ENCODE measurements at regions not wholly inside any gene's neighbourhood (a gene's known extent, or its start where the extent isn't known, plus 50 kb on each side); places are given as distances from the start of the nearest gene placed in this dataset.
"Not testable (repeated sequence)": the region's sequence is repeated elsewhere in the genome, so short reads cannot be mapped to it uniquely, and the experiment has no call there.

- DNase-seq = no peak
These were observed 1646.0 kb downstream of the PCDH9 start for GRCh38 chr13:65584126-65584525.

DNA sequence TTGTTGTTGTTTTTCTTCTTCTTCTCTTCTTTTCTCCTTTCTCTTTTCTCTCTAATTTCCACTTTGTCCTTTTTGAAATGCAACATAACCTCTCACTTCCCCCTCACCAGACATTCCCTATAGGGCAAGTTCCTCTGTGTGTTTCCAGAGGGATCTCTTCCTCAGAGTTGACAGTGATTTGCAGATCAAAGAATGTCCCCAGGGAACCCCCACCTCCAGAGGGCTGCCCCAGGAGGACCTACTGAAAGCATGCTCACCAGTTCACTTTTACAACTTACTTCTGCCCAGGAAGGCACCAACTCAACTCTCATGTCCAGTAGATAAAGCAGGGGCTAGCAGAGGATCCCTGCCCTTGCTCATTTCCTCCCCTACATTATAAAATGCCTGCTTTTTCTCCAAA, 1648.0 kb downstream of the PCDH9 start:
- DNase-seq = no peak

DNA sequence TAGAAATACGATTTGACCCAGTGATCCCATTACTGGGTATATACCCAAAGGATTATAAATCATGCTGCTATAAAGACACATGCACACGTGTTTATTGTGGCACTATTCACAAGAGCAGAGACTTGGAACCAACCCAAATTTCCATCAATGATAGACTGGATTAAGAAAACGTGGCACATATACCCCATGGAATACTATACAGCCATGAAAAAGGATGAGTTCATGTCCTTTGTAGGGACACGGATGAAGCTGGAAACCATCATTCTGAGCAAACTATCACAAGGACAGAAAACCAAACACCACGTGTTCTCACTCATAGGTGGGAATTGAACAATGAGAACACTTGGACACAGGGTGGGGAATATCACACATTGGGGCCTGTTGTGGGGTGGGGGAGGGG, 1665.6 kb downstream of the PCDH9 start:
- not testable (repeated sequence) for DNase-seq

DNA sequence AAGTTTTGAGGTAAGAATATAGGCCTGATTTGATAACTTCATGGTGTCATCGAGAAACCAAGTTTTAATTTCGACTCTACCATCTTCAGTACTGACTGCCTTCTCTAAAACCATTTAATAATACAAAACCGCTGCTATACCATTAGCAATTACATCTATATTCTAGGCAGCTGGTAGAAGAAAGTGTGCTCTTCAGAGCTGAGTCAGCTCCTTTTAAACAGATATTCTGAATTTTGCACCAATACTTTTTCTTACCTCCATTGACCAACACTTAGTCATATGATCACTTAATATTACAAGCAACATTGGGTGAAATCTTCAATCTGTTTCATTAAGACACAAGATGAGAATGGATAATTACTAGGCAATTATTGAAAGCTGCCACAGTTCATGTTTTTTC, 1667.8 kb downstream of the PCDH9 start:
- no peak for DNase-seq

GRCh38 chr13:65560936-65561335, 1669.2 kb downstream of the PCDH9 start:
- no peak for DNase-seq

DNA sequence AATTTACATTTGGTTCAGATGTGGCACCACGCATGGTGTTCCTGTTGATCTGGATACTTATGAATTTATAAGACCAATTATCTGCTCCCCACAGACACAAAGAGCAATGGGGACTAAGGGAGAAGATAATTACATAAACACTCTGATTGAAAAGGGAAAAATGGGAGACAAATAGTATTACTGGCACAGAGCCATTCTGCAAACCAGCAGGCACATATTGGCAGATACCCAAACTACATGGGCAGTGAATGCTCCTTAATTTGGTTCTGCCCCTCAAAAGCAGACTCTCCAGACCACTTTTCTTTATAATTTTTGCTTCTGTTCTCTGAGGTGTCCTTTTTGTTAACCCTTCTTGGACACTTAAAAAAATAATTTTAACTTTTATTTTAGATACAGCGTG, 1674.2 kb downstream of the PCDH9 start:
- DNase-seq = no peak

GRCh38 chr13:65553096-65553727, 1676.9 kb downstream of the PCDH9 start:
- DNase-seq = no peak

- DNase-seq = no peak
These were observed 1678.9 kb downstream of the PCDH9 start for GRCh38 chr13:65551208-65551607.

- no peak for DNase-seq
These were observed 1690.0 kb downstream of the PCDH9 start for GRCh38 chr13:65540175-65540574.

- no peak for DNase-seq
These were observed 1694.8 kb downstream of the PCDH9 start for GRCh38 chr13:65535370-65535769.

DNA sequence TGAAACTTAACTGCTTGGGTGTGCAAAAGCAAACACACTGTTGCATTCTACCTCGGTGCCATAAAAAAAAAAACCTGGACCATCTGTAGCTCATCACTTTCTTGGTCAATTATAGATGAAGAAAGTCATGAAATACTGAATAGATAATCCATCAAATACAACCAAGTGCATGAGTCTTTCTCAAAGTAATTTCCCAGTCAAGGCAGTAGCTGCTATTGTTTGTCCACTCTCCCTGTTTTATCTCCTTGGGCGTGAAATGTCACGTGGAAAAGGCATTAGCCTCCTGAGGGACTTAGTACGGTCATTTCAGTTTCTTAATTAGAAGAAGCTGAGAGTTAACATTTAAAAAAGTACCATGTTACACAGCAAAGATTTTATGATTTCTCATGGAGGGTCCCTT, 1697.9 kb downstream of the PCDH9 start:
- no peak for DNase-seq

- no peak for DNase-seq
These were observed 1699.4 kb downstream of the PCDH9 start for GRCh38 chr13:65530688-65531087.

DNA sequence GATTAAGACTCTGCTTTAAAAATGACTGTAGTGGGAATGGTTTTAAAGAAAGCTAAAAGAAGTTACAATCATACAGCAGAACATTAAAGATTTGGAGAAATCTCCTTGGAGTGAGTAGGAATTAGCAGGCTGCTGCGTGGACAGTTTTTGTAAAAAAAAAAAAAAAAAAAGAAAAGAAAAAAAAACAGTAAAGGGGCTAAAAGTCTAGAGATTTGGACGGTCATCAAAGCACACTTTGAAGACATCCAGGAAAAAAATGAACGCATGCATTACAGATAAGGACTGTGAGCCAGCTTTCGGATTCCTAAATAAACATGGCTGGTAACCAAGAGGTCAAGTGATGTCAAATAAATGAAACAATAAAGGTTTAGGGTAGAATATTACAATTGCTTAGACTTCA, 1700.6 kb downstream of the PCDH9 start:
- no peak for DNase-seq

DNA sequence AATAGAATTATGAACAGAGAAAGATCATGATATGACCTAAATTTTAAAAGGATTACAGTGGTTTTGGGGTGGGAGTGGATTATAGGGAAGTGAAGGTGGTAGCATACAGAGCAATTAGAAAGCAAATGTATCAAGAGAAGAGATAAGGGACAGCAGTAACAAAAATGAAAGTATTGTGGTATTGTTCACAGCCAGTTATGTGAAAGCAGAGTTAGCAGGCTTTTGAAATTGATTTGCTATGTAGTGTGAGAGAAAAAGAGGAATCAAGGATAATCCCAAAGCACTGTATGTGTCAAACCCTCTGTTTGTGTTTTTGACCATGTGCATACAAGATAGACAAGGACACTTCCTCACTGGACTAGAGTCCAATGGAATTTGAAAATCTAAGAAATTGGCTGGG, 1721.4 kb downstream of the PCDH9 start:
- DNase-seq = no peak

DNA sequence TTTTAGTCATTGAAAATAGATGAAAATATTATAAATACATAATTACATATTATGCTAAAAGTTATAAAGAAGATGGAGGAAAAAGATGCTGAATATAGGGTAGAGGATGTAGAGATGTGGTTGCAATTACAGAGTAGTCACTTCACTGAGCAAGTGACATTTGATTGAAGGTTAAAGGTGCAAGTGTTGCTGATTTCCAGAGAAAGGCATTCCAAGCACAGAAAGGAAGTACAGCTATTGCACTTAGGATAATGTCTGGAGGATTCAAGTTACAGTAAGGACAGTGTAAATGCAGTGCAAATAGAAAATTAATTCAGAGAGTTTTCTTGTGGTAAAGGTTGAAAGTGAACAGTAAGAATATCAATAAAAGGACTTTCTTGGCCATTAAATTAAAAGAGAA, 1721.8 kb downstream of the PCDH9 start:
- DNase-seq = no peak

DNA sequence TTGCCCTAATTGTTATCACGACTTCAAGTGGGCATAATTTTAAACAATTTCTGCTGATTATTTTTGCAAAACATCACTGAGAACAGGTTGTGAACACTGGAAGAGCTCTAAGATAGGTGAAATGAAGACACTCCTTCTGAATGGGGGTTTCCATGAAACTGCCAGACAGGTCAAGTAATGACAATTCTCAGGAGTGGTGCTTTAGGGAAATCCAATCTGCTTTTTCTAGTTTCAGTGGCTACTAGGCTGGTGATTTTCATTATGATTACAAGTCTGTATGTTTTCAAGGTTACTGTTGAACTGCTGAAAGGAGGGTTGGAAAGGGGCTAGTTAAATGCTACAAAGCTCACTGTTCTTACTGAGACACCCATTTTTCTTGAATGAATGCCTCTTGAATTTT, 1724.2 kb downstream of the PCDH9 start:
- no peak for DNase-seq

DNA sequence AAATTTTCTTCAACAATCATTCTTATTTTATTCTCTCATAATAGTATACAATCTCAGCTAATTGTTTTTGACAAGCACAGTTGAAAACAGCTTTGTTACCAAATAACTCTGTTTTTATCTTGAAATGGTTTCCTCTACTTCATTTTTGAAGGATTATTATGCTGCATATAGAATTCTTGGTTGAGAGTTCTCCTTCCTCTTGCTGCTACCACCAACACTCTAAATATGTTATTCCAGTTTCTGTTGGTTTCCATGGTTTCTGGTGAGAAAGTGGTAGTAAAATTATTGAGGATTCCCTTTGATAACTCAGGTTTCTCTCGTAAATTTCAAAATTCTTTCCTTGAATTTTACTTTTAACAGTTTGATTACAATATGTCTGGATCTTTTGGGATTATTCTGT, 1725.9 kb downstream of the PCDH9 start:
- no peak for DNase-seq

DNA sequence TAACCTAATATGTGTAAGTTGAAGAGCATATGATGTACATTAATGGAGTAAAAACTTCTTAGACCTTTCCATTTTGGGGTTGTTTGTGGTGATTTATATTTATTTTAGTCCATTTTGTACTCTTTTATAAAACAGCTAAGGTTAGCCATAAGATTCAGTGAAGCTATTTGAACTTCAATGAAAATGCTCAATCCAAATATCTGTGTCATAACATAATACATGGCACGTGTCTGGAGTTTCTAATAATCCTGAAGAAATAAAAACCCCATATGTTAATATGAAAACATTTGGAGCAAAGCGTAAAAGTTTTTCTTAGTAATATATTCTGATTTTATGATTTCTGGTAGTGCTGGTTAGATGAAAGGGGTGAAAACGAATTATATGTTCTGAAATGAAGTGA, 1729.7 kb downstream of the PCDH9 start:
- DNase-seq = no peak

DNA sequence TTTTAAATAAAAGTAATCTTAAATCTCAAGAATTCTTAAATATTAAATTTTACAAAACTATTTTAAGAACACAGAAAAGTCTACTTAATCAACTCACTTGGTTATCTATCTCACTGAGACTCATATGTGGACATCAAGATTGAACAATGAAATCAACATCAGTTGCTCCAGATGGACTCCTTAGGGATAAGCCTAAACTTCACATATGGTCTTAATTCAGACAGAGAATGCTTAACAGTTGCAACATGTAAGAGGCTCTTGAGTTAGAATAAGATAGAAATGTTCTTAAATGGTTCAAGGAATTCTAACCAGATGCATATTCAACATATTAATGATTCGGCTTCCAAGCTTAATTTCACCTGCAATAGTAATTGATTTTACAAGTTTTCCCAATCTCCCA, 1730.9 kb downstream of the PCDH9 start:
- no peak for DNase-seq

GRCh38 chr13:65497265-65497664, 1732.9 kb downstream of the PCDH9 start:
- no peak for DNase-seq

GRCh38 chr13:65490725-65491124, 1739.4 kb downstream of the PCDH9 start:
- not testable (repeated sequence) for DNase-seq

- DNase-seq = no peak
These were observed 1741.5 kb downstream of the PCDH9 start for GRCh38 chr13:65488606-65489005.

- no peak for DNase-seq
These were observed 1750.4 kb downstream of the PCDH9 start for GRCh38 chr13:65479692-65480091.

- no peak for DNase-seq
These were observed 1756.9 kb downstream of the PCDH9 start for GRCh38 chr13:65473196-65473595.

DNA sequence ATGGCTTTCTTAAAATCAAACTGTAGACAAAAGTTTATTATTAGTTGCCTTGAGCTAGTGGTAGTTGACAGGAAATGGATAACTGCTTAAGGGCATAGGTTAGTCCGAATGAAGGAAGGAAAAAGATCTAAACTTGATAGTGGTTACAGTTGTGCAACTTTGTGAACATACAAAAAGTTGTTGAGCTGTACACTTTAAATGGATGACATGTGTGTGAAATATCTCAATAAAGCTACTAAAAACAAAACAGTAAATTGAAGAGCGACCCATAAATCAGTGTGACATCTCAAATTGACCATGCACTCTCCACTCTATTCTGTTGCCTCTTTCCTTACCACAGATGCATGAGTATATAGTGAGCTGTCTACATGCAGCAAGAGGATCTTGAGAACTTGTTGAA, 1757.8 kb downstream of the PCDH9 start:
- DNase-seq = no peak

GRCh38 chr13:65470781-65471180, 1759.4 kb downstream of the PCDH9 start:
- DNase-seq = no peak

Data from activated CD4-positive, alpha-beta T cell treated with anti-CD3 and anti-CD28 coated beads, Interleukin-2, amount 50 U/mL, for 16 hours (primary cell).